HG03565 (cell line): ENCODE measurements at regions not wholly inside any gene's neighbourhood (a gene's known extent, or its start where the extent isn't known, plus 50 kb on each side); places are given as distances from the start of the nearest gene placed in this dataset.
"Not testable (repeated sequence)": the region's sequence is repeated elsewhere in the genome, so short reads cannot be mapped to it uniquely, and the experiment has no call there.

Source experiments
- ATAC-seq: cut with Tn5 transposase; IDR thresholded peaks from one replicate; pipeline ENCODE4 v1.9.1; 2021; ENCODE audit warnings: mild to moderate bottlenecking, moderate library complexity; ENCODE audit not compliant: unreplicated experiment

DNA sequence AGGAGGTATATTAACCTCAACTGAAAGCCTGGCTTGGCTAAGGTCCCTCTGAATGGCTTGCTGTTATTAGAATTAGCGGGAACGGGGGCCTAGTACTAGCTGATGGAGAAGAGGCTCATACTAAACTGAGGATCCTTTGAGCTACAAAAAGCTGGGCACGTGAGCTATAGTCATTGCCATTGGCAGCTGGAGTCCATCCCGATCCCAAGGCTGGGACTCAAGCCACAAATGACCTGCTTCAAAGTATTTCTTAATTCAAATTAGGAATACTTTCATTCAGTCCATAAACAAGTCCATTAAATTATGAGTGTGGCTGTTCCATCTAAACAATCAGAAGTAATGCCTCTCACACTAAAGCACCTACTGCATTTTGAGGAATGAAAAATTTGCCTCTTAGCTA lies 114.5 kb downstream of the DACT1 start:
- ATAC-seq = no peak

DNA sequence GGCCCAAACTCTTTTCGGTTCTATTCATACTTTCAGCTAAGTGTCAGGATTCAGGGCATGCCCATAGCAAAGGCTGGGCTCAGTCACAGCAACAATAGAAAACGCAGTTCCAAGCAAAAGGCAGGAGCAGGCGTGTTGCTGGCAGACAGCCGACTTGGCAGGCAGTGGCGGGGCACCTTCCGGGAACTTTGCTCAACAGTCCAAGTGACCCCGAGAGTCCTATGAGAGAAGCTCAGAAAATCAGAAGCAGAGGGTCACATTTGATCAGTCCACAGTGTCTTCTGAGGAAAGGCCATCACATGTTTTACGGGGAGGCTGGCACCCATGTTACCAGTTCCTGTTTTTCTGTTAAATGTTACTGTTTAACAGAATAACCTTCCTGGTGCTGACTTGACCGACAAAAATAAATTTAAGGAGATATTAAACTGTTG lies 115.0 kb downstream of the DACT1 start:
- no peak for ATAC-seq

DNA sequence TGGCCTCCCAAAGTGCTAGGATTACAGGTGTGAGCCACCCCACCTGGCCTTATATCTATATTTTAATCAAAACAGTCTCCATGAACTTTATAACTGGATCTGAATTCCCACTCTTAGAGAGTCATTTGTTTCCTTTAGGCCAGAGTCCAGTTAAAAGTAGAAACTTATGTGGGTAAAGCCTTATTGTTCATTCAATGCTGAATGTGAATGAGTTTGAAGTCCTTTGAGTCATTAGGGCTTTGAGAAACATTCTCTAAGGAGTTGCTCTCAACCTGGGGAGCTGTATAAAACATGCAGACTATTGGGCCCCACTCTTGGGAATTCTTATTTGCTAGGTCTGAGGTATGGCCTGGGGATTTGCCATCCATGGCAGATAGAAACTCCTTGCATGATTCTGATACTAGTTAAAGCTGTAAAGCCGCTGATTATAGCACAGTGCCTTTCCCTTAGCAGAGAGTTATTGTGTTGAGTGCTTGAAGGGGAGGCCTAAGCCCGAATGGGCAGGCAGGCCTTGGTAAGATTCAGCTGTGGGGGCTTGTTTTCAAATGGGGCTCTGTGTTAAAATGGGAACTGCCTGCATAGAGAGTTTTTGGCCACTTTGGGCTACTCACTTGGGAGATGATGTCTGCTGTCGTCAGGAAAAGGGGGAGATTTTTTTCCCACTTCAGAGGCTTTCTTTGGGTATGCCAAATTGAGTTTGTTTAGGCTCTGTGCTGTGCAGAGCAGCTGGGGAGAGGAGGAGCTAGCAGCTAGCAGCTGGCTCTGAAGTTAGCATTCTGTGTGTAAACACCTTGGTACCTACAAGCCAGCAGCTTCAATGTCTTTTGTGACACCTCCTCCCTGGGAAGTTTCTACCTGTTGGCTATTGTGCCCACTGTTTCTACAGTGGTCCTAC lies 117.5 kb downstream of the DACT1 start:
- ATAC-seq = no peak

DNA sequence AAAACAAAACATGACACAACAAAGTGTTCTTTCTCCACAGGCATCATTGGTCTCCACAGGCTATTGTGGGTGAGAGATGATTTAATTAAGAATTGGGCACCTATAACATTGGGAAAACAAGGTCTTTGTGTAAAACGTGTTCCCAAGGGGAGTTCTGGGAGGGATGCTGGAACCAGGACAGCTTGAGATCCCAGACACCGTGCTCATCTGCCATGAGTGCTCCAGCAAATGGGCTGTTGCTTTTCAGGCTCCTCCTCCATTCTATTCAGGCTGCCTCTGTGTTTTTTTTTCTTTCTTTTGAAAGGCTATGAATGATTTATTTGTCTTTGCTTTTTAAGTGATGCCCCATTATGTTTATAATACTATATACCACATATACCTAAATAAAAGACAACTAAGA lies 122.4 kb downstream of the DACT1 start:
- ATAC-seq = no peak

DNA sequence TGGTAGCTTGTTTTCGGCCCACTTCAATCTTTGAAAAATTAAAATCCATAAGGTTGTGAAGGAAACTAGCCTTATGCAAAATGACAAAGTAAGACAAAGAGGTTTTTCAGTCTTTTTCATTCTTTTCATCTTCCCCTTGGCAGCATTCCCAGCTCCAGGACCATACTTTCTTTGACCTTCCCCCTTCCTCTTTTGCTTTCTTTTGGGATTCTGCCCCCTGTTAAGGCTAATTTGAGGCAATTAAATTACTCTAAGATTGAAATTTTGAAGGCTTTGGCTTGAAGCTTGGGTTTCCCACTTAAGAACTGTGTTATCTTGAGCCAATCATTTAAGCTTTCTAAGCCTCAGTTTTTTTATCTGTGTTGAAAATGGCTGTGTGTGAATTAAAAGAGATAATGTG lies 124.9 kb downstream of the DACT1 start:
- no peak for ATAC-seq

DNA sequence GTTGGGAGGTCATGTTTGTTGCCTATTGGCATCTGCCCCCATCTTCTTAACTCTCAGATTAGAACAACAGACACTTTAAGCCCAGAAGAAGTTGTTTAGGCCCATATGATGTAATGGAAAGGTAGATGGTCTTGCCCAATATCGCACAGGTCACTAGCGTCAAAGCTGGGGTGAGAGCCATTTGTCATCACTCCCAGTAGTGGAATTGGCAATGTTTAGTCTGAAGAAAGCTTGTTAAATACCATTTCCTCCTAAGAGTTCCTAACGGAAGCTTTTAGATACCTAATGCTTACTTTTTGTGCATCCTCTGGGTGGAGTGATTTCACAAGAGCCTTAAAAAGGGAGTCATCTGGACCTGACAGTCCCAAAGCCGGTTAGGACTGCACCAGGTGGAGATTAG lies 125.4 kb downstream of the DACT1 start:
- ATAC-seq = no peak

DNA sequence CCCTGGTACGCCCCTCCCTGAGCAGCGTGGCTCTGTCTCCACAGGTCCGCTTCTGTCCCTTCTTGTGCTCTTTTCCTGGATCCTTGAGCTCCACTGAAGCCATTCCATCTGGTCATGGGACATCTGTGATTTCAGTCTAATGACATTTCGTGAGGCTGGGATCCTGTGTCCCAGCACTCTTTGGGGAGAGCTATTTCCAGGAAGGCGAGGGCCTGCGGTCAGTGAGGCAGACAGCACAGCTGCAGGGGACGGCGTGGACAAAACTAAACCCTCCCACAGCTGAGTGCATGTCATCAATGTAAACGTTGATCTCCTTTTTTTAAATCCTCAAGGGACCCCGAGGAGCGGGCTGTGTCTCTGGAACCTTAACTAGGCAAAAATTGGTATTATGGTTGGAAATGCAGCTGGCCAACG lies 127.7 kb downstream of the DACT1 start:
- ATAC-seq = no peak

- ATAC-seq = no peak
These were observed 128.1 kb downstream of the DACT1 start for GRCh38 chr14:58765843-58766242.

GRCh38 chr14:58769011-58769643 lies 131.4 kb downstream of the DACT1 start:
- ATAC-seq = no peak

- ATAC-seq = no peak
These were observed 132.0 kb downstream of the DACT1 start for GRCh38 chr14:58769771-58770170.

DNA sequence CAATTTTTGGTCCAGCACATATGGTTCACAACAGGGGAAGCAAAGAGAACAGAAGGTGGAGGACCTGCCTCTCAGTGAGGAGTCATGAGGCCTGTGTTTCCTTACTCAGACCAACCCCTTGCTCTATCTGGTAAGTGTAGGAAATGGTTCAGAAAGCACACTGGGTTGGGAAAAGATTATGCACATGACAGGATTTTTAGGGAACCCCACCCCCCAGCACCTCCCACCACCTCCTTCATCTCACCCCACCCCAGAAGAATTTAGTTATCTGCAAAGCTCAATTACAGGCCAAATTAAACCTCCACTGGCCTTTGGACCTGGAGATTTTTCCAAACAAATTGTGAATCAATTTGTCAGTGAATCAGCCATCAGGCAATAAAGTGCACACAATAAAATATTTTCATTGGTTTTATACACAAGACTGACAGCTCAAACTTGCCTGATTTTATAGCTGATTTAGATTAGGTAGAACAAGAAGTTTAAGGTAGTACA lies 132.8 kb downstream of the DACT1 start:
- ATAC-seq = no peak

DNA sequence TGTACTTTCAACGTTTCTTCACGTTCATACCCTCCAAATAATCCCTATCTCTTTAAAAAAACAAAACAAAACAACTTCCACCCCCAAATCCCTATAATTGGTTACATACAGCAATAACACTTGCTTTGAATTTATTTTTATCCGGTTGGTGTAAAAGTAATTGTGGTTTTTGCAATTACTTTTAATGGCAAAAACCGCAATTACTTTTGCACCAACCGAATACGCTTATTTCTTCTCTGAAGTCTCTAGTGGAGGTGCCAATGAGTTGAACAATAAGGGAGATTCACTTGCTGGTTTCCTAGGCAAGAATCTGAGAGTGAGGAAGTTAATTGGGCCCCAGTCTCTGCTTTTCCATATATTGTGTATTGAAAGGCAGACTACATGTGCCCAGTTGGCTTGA lies 133.3 kb downstream of the DACT1 start:
- no peak for ATAC-seq

GRCh38 chr14:58772116-58772515 lies 134.4 kb downstream of the DACT1 start:
- no peak for ATAC-seq

- no peak for ATAC-seq
These were observed 135.2 kb downstream of the DACT1 start for GRCh38 chr14:58772794-58773620.

GRCh38 chr14:58774531-58774930 lies 136.8 kb downstream of the DACT1 start:
- ATAC-seq = no peak

DNA sequence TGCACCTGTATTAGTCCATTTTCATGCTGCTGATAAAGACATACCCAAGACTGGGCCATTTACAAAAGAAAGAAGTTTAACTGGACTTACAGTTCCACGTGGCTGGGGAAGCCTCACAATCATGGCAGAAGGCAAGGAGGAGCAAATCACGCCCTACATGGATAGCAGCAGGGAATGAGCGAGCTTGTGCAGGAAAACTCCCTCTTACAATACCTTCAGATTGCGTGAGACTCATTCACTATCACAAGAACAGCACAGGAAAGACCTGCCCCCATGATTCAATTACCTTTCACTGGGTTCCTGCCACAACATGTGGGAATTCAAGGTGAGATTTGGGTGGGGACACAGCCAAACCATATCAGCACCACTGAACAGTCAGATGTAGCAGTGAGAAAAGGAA lies 137.4 kb downstream of the DACT1 start:
- ATAC-seq = not testable (repeated sequence)

DNA sequence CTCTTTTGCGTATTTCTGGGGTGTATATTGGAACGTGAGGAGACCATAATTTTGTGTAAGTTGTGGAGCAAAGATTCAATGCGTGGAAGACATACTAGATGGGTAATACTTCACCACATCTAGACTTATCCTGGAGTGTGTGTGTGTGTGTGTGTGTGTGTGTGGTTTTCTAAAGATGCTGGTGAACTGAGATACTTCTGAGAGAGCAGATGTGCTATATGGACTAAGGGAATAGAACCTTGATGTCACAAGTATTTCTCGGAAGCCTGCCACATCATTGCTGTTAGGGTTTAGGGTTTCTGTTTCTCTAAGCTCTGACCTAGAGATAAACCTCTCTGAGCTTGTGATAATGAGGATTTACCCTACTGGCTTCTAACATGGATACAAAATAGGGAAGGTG lies 138.8 kb downstream of the DACT1 start:
- ATAC-seq = no peak

- ATAC-seq = no peak
These were observed 139.8 kb downstream of the DACT1 start for GRCh38 chr14:58777541-58777979.

DNA sequence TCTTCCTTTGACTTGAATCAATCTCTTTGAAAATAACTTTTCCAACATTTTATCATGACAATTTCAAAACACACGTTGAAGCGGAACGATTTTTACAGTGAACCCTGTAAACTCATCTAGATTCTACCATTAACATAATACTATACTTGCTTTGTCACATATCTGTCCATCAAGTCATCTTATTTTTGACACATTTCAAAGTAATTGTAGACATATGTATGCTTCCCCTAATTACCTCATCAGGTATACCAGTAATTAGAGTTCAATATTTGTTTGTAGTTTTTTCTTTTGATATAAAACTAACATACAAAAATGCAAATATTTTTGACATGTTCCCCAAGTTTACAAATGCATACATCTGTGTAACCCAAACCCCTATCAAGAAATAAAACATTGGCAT lies 140.4 kb downstream of the DACT1 start:
- no peak for ATAC-seq

DNA sequence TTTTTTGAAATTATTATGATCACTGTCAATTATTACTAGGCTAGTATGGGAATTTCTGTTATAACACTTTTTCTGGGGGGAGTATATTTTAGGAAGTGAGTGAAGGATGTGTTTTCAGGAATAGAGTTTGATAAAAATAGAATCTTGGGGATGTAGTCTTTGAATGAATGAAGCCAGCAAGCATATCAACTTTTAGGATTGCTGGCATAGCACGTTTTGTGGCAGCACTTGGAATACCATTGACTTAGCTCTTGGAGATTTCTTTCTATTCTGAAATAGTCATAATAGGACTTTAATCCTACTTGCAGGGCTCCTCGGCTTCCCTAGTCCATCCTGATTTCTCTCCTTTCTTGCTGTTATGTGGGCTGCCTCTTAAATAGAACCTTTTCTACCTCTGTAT lies 141.6 kb downstream of the DACT1 start:
- ATAC-seq = no peak

DNA sequence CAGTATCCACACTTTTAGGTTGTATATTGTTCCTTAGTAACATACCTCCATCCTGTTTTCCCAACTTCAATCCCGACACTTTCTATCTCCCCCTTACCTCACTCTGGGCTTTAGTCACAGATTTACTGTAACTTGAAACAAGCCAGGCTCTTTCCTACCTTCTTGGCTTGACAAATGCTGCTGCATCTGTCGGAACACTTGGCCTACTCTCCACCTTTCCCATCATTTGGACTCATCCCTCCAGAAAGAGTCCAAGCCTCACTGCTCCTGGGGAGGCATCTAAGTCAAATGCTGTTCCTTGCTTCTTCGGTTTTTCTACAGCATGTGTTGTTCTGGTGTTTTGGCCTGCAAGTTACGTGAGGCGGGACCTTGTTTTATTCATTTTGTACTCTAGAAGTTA lies 142.4 kb downstream of the DACT1 start:
- ATAC-seq = no peak
